ENCODE measurements at regions not wholly inside any gene's neighbourhood (a gene's known extent, or its start where the extent isn't known, plus 50 kb on each side); places are given as distances from the start of the nearest gene placed in this dataset.

GRCh38 chr5:167773668-167774301 lies 517.7 kb upstream of the WWC1 start:
- DNase-seq: no peak

GRCh38 chr5:167777746-167778145 lies 513.7 kb upstream of the WWC1 start:
- DNase-seq: no peak

GRCh38 chr5:167778228-167778627 lies 513.2 kb upstream of the WWC1 start:
- DNase-seq: no peak

DNA sequence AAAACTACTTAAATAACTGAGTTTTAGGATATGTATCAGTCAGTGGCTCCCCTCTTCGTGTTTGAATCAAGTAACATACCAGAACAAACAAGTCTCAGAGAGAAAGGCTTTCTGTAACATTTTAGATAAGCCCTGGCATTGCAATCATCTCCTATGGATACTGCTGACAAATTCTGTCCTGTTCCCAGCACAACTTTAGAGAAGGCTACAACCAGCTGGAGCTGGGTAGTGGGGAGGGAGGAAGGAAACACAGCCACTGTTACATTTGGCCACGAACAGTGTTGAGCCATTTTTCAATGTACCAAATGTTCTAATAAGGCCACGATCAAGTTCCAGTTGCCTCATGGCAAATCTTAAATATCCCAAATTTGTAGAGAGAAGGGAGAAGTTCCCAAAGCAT lies 511.8 kb upstream of the WWC1 start:
- no peak for DNase-seq

GRCh38 chr5:167780177-167780576 lies 511.3 kb upstream of the WWC1 start:
- no peak for DNase-seq

DNA sequence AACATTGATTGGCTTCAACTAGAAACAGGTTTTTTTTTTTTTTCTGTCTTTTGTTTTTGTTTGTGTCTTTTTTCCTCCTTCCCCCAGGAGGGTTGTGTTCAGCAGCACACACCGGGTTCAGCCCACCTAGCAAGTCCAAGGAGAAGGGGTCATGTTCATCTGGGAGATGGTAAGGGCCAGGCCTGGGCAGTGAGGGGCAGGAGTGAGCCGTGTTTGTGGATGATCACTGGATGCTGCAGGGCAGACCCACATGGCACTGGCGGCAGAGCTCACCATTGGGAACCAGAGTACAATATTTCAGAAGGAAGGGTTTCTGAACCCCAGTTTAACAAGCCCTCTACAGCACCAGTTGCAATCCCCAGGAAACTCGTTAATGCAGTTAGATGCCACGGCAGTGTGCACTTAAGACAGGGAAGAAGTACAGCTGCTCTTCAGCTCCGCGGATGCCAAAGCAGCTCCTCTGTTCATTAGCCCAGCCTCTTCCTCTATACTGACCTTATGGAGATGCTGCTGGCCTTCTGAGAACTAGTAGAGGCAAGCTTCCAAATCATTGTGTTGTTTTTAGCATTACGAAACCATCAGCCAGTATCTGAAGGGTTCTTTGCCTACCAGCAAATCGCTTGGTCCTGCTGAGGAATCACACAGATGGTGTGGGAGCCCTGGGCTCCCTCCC lies 508.2 kb upstream of the WWC1 start:
- DNase-seq: no peak

- no peak for DNase-seq
Observed at GRCh38 chr5:167785106-167785505, 506.3 kb upstream of the WWC1 start.

GRCh38 chr5:167785901-167786300 lies 505.5 kb upstream of the WWC1 start:
- DNase-seq: no peak

DNA sequence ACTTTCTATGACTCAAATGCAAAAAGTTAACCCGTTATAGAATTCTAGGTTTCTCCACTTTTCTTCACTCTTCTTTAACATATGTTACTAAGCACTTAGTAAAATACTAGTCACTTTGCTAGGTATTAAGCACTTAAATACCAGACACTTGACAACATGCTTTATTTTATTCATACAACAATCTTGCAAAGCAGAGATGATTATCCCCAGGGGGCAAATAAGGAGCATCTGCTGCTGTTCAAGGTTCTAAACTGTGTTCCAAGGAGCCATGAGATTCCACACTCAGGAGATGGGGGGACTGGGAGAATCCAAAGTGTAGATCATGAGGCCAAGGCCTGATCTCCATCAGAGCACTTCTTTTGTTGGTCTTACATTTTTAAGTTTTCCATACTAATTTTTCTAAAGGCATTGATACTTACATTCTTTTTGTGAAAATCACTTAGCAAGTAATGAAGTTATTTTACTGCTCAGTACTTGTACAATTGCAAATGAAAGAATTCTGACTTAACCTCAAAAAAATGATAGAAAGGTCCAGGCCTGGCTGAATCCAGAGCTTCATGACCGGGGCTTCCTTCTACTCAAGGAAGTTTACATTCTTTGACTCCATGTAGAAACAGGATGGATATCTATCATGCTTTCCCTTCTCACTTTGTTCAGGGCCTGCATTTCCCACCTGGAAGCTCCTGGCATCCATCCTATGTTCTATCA lies 504.4 kb upstream of the WWC1 start:
- DNase-seq: no peak

- no peak for DNase-seq
Observed at GRCh38 chr5:167790045-167790444, 501.4 kb upstream of the WWC1 start.

DNA sequence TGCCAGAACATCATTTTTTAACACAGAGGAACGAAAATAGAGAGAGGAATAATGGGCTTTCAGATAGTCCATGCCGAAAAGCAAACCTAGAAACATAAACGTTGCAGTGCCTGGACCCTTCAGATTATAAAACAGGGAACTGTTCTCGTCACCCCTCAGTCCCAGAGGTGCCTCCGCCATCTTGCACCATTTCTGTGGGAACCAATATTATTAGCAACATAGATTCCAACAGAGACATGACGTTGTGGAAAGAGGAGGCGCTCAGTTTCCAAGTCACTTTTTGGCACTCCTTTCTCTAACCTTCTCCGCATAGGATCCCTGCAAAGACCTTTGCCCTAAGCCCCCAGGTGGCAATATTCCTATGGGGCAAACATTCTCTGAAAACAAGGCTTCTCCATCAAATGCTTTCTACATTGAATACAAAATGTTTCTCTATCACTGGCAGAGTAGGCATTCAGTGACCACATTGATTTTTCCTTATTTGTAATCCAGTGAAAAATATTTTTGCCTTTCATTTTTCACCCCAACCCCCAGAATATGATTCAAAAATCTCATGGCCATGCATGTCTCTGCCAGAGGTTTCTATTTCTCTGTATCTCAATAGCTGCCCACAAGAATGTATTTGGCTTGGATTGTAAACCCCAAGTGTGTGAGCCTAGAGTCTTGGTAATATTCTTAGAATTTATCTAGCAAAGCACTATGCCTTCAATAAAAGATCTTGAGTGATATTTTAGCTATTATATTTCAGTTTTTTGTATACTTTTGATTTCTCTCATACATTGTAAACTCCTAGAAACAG lies 500.8 kb upstream of the WWC1 start:
- no peak for DNase-seq

- no peak for DNase-seq
Observed at GRCh38 chr5:167792514-167792913, 498.9 kb upstream of the WWC1 start.

DNA sequence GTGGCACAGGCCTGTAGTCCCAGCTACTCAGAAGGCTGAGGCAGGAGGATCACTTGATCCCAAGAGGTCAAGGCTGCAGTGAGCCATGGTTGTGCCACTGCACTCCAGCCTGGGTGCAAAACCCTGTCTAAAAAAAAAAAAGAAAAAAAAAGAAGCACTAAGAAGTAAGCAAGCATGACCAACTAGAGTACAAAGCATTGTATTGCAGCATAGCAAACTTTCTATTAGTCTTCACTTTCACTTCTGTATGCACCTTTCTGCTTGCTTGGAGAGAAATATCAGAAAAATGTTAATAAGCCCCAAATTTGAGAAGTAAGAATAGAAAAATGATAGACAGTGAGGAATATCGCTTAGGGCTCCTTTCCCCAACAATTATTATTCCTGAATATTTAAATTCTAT lies 497.7 kb upstream of the WWC1 start:
- no peak for DNase-seq

GRCh38 chr5:167794121-167794520 lies 497.3 kb upstream of the WWC1 start:
- DNase-seq: no peak

- no peak for DNase-seq
Observed at GRCh38 chr5:167796672-167797071, 494.8 kb upstream of the WWC1 start.

DNA sequence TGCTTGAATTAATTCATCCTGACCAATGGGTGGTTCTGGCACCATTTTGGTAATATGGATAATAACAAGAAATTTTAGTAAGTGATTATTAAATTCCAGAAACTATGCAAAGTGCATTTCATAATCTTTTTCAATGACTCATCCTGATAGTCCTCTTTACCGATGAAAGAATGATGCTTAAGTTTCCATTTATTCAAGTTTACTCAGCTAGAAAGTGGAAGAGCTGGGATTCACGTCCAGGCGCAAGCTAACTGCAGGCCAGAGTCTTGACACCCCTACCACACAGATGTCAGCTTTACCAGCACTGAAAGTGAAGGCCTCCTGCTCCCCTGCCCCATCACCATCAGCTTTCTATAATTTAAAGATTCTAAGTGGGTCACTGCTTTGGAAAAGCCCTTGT lies 493.5 kb upstream of the WWC1 start:
- DNase-seq: no peak

- DNase-seq: no peak
Observed at GRCh38 chr5:167798448-167798847, 493.0 kb upstream of the WWC1 start.

DNA sequence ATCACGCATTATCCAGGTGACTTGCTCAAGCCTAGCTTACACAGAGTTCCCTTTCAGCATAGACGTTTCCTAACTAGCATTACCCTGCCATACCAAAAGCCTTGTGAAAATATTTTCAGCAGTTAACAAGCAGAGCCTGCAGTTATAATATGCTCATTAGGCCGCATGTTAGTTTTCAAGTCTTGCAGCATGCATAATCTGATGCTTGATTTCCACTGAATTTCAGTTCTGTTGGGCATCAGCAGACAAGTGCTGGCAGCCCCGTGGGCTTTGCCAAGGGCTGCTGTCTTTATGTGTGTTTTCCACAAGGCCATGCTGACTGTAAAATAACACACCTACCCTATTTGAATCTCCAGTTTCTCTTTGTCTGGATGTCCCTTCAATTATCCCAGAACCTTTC lies 491.0 kb upstream of the WWC1 start:
- DNase-seq: no peak

- DNase-seq: no peak
Observed at GRCh38 chr5:167801999-167802398, 489.4 kb upstream of the WWC1 start.

GRCh38 chr5:167802755-167803431 lies 488.6 kb upstream of the WWC1 start:
- DNase-seq: no peak

- no peak for DNase-seq
Observed at GRCh38 chr5:167804512-167805220, 486.8 kb upstream of the WWC1 start.

DNA sequence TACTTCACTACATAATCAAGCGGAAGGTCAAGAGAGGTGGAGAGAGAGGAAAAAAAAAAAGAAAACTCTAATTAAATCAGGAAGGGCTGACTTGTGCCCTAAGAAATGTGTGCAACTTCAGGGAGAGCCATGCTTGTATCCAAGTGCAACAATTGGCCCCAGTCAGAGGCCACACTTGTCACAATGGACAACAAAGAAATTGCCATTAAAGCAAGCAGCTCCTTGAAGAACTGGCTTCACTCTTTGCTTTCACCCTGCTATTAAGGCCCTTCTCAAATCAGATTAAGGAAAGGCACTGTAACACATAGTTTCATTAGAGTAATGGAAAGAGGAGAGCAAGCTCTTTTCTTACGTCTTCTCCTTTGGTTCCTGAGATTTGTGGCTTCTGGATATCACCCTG lies 480.9 kb upstream of the WWC1 start:
- no peak for DNase-seq

Data from left hindlimb (tissue), 1 donor.